ENCODE measurements at regions not wholly inside any gene's neighbourhood (a gene's known extent, or its start where the extent isn't known, plus 50 kb on each side); places are given as distances from the start of the nearest gene placed in this dataset.
"Not testable (repeated sequence)": the region's sequence is repeated elsewhere in the genome, so short reads cannot be mapped to it uniquely, and the experiment has no call there.

GRCh38 chr6:145147559-145147958 lies 587.8 kb downstream of the EPM2A start:
- no peak for DNase-seq

- DNase-seq: peak; percentile 43
These were observed 587.2 kb downstream of the EPM2A start for GRCh38 chr6:145147981-145148749.

DNA sequence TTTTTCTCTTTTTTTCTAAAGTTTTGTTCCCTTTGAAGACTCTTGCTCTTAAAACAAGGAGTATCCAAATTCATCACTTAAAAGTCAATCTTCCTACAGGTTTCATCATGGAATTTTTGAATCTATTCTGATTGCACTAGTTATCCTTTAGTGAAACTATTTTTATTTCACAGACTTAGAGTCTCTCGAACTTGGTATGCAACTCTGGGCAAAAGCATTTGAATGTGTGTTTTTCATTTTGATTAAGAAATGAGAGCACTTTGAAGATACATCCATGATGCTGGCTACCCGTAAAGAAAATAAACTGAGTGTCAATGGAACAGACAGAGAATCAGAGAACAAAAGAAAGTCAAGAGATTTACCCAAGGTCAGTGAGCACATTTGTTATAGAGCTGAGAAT lies 586.5 kb downstream of the EPM2A start:
- DNase-seq: no peak

DNA sequence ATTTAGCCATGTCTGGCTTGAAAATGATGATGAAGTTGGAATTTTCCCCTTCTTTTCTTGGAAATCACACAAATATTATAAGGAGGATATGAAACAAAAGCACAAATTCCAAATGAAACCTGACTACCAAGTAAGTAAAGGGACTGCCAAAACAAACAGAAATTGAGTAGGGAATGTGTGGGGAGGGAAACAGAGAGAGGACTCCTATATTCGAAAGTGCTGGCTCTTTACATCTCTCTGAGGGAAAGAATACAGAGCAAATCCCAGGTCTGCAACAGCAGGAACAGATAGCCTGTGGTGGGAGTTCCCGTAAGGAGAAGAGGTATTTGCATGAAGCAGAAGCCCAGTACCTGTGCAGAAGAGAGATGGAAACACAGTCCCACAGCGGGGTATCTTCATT lies 583.7 kb downstream of the EPM2A start:
- DNase-seq: no peak

DNA sequence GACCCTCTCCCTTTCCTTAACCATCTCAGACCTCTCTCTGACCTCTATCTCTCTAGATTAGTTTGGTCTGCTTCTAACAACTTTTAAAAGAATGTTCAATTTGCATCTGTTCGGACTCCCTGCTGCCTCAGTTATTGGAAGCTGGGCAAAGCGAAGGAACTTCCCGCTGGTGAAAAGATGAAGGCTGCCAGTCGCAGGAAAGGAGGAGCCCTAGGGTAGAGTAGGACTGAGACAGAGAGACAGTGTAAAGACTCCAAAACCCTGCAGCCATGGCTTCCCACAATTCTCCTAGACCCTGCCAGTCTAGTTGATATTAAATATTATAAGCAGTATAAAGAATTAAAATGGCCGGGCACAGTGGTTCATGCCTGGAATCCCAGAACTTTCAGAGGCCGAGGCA lies 581.8 kb downstream of the EPM2A start:
- no peak for DNase-seq

DNA sequence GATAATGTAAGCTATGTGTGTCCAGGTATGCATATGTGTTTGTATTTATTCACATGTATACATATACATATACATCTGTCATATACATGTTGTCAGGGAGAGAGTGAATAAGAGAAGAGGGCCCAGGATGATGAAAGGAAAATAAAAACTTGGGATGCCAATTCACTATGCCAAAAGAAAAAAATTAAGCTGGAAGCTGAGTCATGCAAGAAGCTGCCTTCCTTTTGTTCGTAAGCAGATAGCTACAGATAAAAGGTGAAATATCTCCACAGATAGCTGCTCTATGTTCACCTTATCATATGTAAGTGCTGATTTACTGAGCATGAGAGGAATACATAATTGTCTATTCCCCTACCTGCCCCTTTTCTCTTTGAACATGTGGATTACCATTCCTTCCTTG lies 579.9 kb downstream of the EPM2A start:
- DNase-seq: no peak

DNA sequence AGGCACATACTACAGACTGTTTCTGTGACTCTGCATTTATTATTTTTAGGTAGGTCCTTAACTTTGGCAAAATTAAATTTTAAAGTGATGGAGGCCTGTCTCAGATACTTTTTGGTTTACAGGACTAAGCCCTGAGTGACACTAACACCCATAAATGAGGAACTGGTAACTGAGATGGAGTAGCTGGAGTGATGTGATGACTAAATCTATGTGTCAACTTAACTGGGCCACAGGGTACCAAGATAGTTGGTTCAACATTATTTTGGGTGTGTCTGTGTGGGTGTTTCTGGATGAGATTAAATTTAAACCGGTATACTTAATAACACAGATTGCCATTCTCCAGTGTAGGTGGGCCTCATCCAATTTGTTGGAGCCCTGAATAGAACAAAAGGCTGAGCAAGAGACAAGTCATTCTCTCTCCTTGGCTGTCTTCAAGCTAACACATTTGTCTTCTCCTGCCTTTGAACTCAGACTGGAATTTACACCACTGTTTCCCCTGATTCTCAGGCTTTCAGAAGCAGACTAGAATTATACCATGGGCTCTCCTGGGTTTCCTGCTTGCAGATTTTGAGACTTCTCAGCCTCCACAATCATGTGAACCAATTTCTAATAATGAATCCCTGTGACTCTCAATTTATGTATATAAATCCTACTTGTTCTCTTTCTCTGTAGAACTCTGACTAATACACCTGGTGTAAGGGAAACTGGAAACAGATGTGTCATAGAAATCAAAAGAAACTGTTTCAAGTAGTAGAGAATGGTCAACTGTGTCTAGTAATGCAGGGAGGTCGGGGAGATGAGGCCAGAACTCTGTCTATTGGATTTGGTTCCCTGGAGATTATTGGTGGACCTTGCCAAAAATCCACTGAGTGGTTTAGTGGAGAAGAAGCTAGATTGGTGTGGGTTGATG lies 579.2 kb downstream of the EPM2A start:
- DNase-seq: no peak

GRCh38 chr6:145158636-145159035 lies 576.7 kb downstream of the EPM2A start:
- not testable (repeated sequence) for DNase-seq

GRCh38 chr6:145159921-145160320 lies 575.4 kb downstream of the EPM2A start:
- DNase-seq: no peak

GRCh38 chr6:145161501-145161900 lies 573.8 kb downstream of the EPM2A start:
- no peak for DNase-seq

GRCh38 chr6:145169726-145170224 lies 565.5 kb downstream of the EPM2A start:
- no peak for DNase-seq

- DNase-seq: no peak
These were observed 559.9 kb downstream of the EPM2A start for GRCh38 chr6:145175470-145175869.

DNA sequence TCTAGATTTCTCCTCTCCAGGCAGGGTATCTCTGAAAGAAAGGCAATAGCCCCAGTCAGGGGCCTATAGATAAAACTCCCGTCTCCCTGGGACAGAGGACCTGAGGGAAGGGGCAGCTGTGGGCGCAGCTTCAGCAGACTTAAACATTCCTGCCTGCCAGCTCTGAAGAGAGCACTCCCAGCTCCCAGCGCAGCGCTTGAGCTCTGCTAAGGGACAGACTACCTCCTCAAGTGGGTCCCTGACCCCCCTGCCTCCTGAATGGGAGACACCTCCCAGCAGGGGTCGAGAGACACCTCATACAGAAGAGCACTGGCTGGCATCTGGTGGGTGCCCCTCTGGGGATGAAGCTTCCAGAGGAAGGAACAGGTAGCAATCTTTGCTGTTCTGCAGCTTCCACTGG lies 556.9 kb downstream of the EPM2A start:
- no peak for DNase-seq

DNA sequence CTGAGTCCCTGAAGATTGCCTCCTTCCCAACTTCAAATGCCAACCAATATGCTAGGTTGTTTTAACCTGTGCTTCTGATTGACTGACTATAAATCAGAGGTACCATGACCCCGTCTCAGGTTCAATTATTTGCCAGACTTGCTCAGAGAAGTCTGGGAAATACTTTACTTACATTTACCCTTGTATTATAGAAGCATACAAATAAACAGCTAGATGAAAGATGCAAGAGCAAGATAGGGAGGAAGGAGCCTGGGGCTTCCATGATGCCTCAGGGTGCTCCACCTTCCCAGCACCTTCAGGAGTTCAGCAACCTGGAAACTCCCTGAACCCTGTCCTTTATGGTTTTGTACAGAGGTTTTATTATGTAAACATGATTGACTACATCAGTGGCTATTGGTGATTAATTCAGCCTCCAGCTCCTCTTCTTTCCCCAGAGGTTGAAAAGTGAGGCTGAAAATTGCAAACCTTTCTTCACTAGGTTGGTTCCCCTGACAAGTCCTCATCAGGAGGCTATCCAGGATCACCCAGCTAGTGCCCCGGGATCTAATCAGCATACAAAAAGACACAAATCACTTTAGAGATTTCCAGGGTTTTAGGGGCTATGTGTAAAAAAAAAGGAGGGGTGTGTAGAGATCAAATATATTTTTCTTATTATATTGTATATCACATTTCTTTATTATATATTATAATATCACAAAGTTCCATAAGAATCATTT lies 547.7 kb downstream of the EPM2A start:
- no peak for DNase-seq

- no peak for DNase-seq
These were observed 545.5 kb downstream of the EPM2A start for GRCh38 chr6:145189836-145190235.

DNA sequence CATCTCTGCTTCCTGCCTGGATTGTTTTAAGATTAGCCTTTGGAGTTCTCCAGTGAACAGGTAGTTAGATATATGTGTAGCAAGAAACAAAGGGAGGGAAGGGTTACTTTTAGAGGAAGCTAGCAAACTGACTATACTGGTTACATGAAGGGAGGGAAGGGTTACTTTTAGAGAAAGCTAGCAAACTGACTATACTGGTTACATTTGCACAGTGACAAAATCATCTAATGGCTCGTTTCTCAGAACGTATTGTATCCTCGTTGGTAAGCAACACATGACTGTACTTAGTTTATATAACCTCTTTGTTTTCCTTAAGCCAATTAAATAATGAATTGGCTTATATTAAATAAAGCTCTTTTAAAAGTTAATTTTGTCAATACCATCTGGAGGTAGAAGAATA lies 540.9 kb downstream of the EPM2A start:
- no peak for DNase-seq

GRCh38 chr6:145199961-145200360 lies 535.4 kb downstream of the EPM2A start:
- no peak for DNase-seq

GRCh38 chr6:145204301-145204700 lies 531.0 kb downstream of the EPM2A start:
- DNase-seq: no peak

DNA sequence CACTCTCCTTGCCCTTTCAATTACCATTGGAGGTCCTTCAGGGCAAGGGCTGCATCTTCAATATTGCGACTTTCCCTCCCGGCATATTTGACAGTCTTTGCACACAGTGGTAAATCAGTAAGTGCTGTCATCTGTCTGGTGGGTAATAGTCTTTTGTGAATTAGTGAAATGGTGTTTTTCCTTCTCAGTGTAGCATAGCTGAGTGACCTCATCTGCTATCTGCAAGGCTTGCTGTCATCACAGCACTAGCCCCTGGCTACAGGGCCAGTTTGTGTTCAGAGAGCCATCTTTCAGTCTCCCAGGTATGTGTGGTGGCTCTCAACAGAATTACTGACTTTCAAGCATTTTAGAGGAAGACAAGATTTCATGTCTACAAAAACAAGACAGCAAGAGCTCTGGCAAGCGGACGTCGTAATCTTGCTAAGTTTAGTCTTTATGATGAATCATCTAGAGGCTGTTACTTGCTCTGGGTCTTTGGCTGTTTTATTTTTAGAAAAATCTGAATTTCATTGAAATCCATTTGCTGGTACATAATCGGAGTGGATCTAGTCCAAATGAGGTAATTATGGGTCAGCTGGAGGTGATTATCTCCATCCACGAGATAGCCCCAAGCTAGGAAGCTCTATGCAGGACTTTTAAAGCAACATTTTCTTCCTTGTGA lies 528.9 kb downstream of the EPM2A start:
- DNase-seq: no peak

- no peak for DNase-seq
These were observed 526.8 kb downstream of the EPM2A start for GRCh38 chr6:145208474-145208873.

DNA sequence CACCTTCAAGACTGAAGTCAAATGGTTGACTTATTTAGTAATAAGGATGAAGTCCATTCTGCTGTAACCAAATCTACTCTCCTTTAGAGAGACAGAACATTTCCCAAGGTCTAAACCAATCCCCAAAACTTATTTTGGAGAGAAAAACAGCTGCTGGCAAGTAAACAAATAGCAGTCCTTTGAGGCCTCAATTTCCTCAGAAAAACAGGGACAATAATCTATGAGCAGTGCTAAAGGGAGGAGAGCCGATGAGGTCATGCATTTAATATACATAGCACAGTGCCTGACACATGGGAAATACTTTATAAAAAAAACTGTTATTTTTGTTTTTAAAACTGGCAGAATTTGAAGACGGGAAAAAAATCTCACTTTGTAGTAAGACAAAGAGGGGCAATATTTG lies 526.0 kb downstream of the EPM2A start:
- DNase-seq: no peak

DNA sequence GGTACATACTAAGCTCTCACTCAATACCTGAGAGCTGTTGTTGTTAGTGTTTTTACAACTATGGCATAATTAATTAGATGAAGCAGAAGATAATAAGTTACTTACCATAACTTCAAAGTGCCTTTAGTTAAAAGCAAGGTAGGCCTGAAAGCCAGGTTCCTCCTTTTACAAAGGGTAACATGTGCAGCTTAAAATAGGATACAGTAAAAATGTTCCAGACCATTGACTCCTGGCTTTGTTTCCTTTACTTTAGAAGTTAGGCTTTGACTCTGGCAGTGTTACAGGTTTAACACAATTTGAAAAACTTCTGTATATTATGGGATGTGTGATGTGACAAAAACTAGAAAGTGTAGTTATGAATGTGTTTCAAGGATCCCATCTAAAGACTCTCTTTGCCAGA lies 522.5 kb downstream of the EPM2A start:
- no peak for DNase-seq

DNA sequence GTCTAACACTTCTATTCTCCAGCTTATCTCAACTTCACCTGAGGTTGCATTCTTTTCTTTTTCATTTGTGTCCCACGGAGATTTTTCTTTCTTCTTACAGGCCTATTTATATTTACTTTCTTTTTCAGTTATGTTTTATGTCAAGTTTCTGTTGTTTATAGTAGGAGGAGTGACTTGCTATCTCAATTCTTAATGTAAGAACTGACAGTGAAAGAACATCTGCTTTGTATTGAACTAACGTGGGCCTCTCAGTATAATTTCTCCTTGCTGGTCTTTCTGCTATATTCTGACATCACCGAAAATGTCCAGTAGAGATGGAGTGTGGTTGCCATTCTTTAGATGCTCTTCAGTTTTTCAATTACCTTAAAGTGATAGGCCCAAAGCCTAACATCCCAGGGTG lies 521.7 kb downstream of the EPM2A start:
- no peak for DNase-seq

Data from GOT3 (cell line).